GM12873 (cell line): ENCODE measurements at regions not wholly inside any gene's neighbourhood (a gene's known extent, or its start where the extent isn't known, plus 50 kb on each side); places are given as distances from the start of the nearest gene placed in this dataset.
A peak's percentile ranks its signal among the peaks of the same experiment; 100 is the strongest.

ENCODE experiments used
- CTCF ChIP-seq: IDR thresholded peaks from 2 replicates; pipeline ENCODE4 v1.5.1; 2012; ENCODE audit warnings: low read depth, mild to moderate bottlenecking, moderate library complexity, low read length, control low read depth; ENCODE audit not compliant: insufficient read depth; ENCODE audit errors: missing control alignments

- no peak for TF ChIP-seq CTCF
These were observed 503.9 kb downstream of the INSC start for GRCh38 chr11:15618583-15619032.

GRCh38 chr11:15621565-15621964, 506.8 kb downstream of the INSC start:
- no peak for TF ChIP-seq CTCF

- TF ChIP-seq CTCF: no peak
These were observed 507.6 kb downstream of the INSC start for GRCh38 chr11:15622231-15622890.

GRCh38 chr11:15624701-15625100, 510.0 kb downstream of the INSC start:
- no peak for TF ChIP-seq CTCF

- TF ChIP-seq CTCF: no peak
These were observed 511.0 kb downstream of the INSC start for GRCh38 chr11:15625691-15626090.

GRCh38 chr11:15627560-15627959, 512.8 kb downstream of the INSC start:
- no peak for TF ChIP-seq CTCF

GRCh38 chr11:15629690-15630321, 515.1 kb downstream of the INSC start:
- TF ChIP-seq CTCF: peak; percentile 51
